ENCODE measurements at regions not wholly inside any gene's neighbourhood (a gene's known extent, or its start where the extent isn't known, plus 50 kb on each side); places are given as distances from the start of the nearest gene placed in this dataset.
"Not testable (repeated sequence)": the region's sequence is repeated elsewhere in the genome, so short reads cannot be mapped to it uniquely, and the experiment has no call there.

GRCh38 chr4:189525304-189525703 lies 415.4 kb upstream of the FRG1 start:
- peaks cover 10% of the 10 kb centered on the region for H3K9me3 ChIP-seq (ENCODE audit: control insufficient read depth, low read length)
- H3K27ac ChIP-seq (ENCODE audit: low read depth, low read length, severe bottlenecking), result no peak overlapping the region
- H3K4me1 ChIP-seq (ENCODE audit: control insufficient read depth, insufficient read depth, low read length, poor library complexity, severe bottlenecking), result no peaks in the 10 kb centered on the region
- 66 to 81% methylated on average over 3 to 4 of the region's 4 CpGs for WGBS, 2 experiments (ENCODE audit: insufficient coverage in 2 of 2)
- no peaks in the 10 kb centered on the region for H3K36me3 ChIP-seq (ENCODE audit: control insufficient read depth, insufficient read depth, low read length)
- no peak overlapping the region for H3K4me3 ChIP-seq (ENCODE audit: extremely low read depth, insufficient read depth, low read length, poor library complexity, severe bottlenecking)

DNA sequence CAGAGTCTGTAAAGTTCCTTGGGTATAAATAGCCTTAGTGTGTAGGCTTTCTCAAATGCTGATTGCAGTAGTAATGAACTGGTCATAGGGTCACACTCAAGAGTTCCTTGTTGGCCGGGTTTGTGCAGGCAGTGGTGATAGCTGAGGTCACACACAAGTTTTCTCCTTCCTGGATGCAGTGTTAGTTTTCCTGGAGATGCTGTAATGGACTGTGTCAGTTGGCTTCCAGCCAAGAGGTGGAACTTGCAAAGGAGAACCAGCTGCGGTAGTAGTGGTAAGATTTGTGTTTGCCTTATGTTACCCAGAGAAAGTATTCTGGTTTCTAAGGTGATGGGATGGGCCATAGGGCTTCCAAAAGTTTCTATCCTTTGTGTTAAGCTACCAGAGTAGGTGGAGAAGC lies 409.8 kb upstream of the FRG1 start:
- WGBS, 2 experiments (ENCODE audit: insufficient coverage in 2 of 2), result 89 to 91% methylated on average over 2 of the region's 2 CpGs
- H3K9me3 ChIP-seq (ENCODE audit: control insufficient read depth, low read length), result peaks cover 13% of the 10 kb centered on the region
- H3K27ac ChIP-seq (ENCODE audit: low read depth, low read length, severe bottlenecking), result no peak overlapping the region
- H3K4me3 ChIP-seq (ENCODE audit: extremely low read depth, insufficient read depth, low read length, poor library complexity, severe bottlenecking), result no peak overlapping the region
- H3K4me1 ChIP-seq (ENCODE audit: control insufficient read depth, insufficient read depth, low read length, poor library complexity, severe bottlenecking), result no peaks in the 10 kb centered on the region
- H3K36me3 ChIP-seq (ENCODE audit: control insufficient read depth, insufficient read depth, low read length), result no peaks in the 10 kb centered on the region

DNA sequence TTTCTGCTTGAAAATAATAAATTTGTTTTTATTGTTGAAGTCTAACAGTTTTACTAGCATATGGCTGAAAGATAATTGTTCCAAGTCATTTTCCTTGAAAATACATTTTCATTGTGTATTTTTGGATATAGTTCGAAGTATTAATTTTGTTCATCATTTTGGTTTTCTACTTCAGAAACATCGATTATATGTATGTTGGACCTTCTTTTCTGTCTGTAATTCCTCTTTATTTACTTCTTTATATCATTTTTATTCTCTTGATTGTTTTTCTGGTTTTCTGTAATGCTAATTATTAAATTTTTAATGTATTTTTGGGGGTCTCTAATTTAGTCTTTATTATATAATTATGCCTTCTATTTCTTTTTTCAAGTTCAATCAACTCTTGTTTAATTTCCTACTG lies 407.1 kb upstream of the FRG1 start:
- H3K4me3 ChIP-seq (ENCODE audit: extremely low read depth, insufficient read depth, low read length, poor library complexity, severe bottlenecking), result no peak overlapping the region
- no CpG with 5 or more reads among the region's 2 CpGs for WGBS, 2 experiments (ENCODE audit: insufficient coverage in 2 of 2)
- peaks cover 13% of the 10 kb centered on the region for H3K9me3 ChIP-seq (ENCODE audit: control insufficient read depth, low read length)
- no peak overlapping the region for H3K27ac ChIP-seq (ENCODE audit: low read depth, low read length, severe bottlenecking)
- H3K36me3 ChIP-seq (ENCODE audit: control insufficient read depth, insufficient read depth, low read length), result no peaks in the 10 kb centered on the region
- H3K4me1 ChIP-seq (ENCODE audit: control insufficient read depth, insufficient read depth, low read length, poor library complexity, severe bottlenecking), result no peaks in the 10 kb centered on the region

DNA sequence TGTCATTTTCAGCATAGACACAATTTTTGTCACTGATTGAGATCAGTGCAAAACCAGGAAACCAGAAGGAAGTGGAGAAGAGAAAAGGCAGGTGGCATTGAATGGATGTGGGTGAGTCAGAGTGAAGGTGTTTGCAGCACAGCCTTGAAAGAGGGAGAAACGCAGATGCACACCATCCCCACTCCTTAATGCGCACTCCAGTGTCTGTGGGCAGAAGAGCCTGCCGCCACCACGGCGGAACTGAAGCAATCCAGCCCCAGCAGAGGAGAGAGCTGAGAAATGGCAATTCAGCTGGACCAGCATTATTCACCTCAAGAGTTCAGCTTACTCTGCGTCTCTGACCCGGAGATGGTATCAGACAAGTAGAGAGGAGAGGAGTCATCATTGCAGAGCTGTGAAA lies 393.1 kb upstream of the FRG1 start:
- no peaks in the 10 kb centered on the region for H3K9me3 ChIP-seq (ENCODE audit: control insufficient read depth, low read length)
- H3K4me1 ChIP-seq (ENCODE audit: control insufficient read depth, insufficient read depth, low read length, poor library complexity, severe bottlenecking), result no peaks in the 10 kb centered on the region
- no peak overlapping the region for H3K4me3 ChIP-seq (ENCODE audit: extremely low read depth, insufficient read depth, low read length, poor library complexity, severe bottlenecking)
- no peak overlapping the region for H3K27ac ChIP-seq (ENCODE audit: low read depth, low read length, severe bottlenecking)
- no peaks in the 10 kb centered on the region for H3K36me3 ChIP-seq (ENCODE audit: control insufficient read depth, insufficient read depth, low read length)
- WGBS, 2 experiments (ENCODE audit: insufficient coverage in 2 of 2), result no CpG with 5 or more reads among the region's 7 CpGs

GRCh38 chr4:189548484-189549125 lies 392.1 kb upstream of the FRG1 start:
- H3K4me3 ChIP-seq (ENCODE audit: extremely low read depth, insufficient read depth, low read length, poor library complexity, severe bottlenecking), result no peak overlapping the region
- WGBS, 2 experiments (ENCODE audit: insufficient coverage in 2 of 2), result 93 to 96% methylated on average over 4 of the region's 6 CpGs
- H3K27ac ChIP-seq (ENCODE audit: low read depth, low read length, severe bottlenecking), result no peak overlapping the region
- H3K4me1 ChIP-seq (ENCODE audit: control insufficient read depth, insufficient read depth, low read length, poor library complexity, severe bottlenecking), result no peaks in the 10 kb centered on the region
- no peaks in the 10 kb centered on the region for H3K9me3 ChIP-seq (ENCODE audit: control insufficient read depth, low read length)
- H3K36me3 ChIP-seq (ENCODE audit: control insufficient read depth, insufficient read depth, low read length), result no peaks in the 10 kb centered on the region

DNA sequence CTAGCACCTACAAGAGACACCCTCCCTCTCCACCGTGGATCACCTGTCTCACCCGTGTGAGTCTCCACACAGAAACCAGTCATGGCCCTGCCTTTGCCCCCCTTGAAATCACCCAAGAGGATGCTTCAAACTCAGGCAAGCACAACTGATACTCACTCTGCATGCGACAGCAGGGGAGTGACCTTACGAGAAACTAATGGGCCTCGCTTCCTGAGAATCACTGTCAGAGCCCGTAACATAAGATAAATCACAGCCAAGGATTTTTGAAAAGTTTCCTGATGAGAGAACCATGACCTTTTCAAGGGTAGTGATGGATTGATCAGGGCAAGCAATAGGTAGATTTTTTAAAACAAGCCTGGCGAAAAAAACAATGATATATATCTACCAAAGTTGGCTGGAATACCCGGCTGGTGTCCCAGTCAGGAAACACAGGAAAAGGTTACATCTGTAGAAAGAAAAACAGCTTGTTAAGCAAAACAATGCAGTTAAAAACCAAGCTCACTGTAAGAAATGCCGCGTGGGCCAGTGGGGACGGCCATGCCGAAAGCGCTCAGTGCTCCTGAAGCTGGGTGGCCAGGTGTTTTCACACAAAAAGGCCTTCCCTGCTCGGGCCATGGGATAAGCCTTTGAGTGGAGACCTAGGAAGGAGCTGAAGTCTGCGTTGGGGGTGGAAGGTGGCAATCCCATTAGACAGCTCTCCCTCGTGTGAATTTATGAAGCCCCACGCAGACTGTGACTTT lies 388.6 kb upstream of the FRG1 start:
- WGBS, 2 experiments (ENCODE audit: insufficient coverage in 2 of 2), result 88 to 95% methylated on average over 10 of the region's 17 CpGs
- H3K27ac ChIP-seq (ENCODE audit: low read depth, low read length, severe bottlenecking); H3K36me3 ChIP-seq (ENCODE audit: control insufficient read depth, insufficient read depth, low read length); H3K9me3 ChIP-seq (ENCODE audit: control insufficient read depth, low read length); H3K4me1 ChIP-seq (ENCODE audit: control insufficient read depth, insufficient read depth, low read length, poor library complexity, severe bottlenecking); H3K4me3 ChIP-seq (ENCODE audit: extremely low read depth, insufficient read depth, low read length, poor library complexity, severe bottlenecking): not testable (repeated sequence)

- WGBS, 2 experiments (ENCODE audit: insufficient coverage in 2 of 2), result 83 to 88% methylated on average over 3 of the region's 8 CpGs
- H3K4me3 ChIP-seq (ENCODE audit: extremely low read depth, insufficient read depth, low read length, poor library complexity, severe bottlenecking), result not testable (repeated sequence)
Measured at GRCh38 chr4:189560605-189561004, 380.1 kb upstream of the FRG1 start.

DNA sequence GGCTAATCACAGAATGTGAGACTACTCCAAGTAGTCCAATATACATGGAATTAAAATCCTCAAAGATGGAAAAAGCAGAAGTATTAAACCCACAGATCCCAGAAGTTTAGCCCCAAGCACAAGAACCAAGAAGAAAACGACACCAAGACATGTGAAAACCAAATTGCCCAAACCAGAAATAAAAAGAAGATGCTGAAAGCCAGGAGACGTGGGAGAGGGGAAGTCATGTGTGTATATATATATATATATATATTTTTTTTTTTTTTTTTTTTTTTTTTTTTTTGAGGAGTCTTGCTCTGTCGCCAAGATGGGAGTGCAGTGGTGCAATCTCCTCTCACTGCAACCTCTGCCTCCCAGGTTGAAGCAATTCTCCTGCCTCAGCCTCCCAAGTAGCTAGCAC lies 376.9 kb upstream of the FRG1 start:
- H3K27ac ChIP-seq (ENCODE audit: low read depth, low read length, severe bottlenecking); H3K4me3 ChIP-seq (ENCODE audit: extremely low read depth, insufficient read depth, low read length, poor library complexity, severe bottlenecking); H3K36me3 ChIP-seq (ENCODE audit: control insufficient read depth, insufficient read depth, low read length); H3K9me3 ChIP-seq (ENCODE audit: control insufficient read depth, low read length); H3K4me1 ChIP-seq (ENCODE audit: control insufficient read depth, insufficient read depth, low read length, poor library complexity, severe bottlenecking): not testable (repeated sequence)
- no CpG with 5 or more reads among the region's 3 CpGs for WGBS, 2 experiments (ENCODE audit: insufficient coverage in 2 of 2)

More at GRCh38 chr4:189560605-189561004, 380.1 kb upstream of the FRG1 start:
- H3K27ac ChIP-seq (ENCODE audit: low read depth, low read length, severe bottlenecking); H3K9me3 ChIP-seq (ENCODE audit: control insufficient read depth, low read length); H3K36me3 ChIP-seq (ENCODE audit: control insufficient read depth, insufficient read depth, low read length); H3K4me1 ChIP-seq (ENCODE audit: control insufficient read depth, insufficient read depth, low read length, poor library complexity, severe bottlenecking): not testable (repeated sequence)

DNA sequence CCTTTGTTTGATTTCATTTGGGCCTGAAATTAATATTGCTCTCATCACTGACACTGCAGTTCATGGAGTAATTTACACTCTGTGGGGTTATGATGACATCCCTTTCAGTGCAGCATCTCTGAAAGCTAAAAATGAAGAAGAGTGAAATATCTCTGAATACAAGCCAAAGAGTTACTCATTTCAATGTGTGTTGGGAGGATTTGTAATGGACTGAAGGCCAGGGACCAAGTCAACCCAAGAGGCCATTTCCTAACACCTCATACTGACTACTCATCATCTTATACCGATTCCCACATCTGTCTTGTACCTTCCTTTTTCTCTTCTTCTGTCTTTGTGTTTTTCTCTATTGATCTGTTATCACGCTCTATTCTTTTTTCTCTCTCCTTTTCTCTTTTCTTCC lies 374.4 kb upstream of the FRG1 start:
- not testable (repeated sequence) for H3K4me1 ChIP-seq (ENCODE audit: control insufficient read depth, insufficient read depth, low read length, poor library complexity, severe bottlenecking); H3K9me3 ChIP-seq (ENCODE audit: control insufficient read depth, low read length); H3K27ac ChIP-seq (ENCODE audit: low read depth, low read length, severe bottlenecking); H3K36me3 ChIP-seq (ENCODE audit: control insufficient read depth, insufficient read depth, low read length); H3K4me3 ChIP-seq (ENCODE audit: extremely low read depth, insufficient read depth, low read length, poor library complexity, severe bottlenecking)
- 79 to 100% methylated on average over 1 to 2 of the region's 2 CpGs for WGBS, 2 experiments (ENCODE audit: insufficient coverage in 2 of 2)

GRCh38 chr4:189566900-189567299 lies 373.8 kb upstream of the FRG1 start:
- H3K9me3 ChIP-seq (ENCODE audit: control insufficient read depth, low read length); H3K27ac ChIP-seq (ENCODE audit: low read depth, low read length, severe bottlenecking); H3K36me3 ChIP-seq (ENCODE audit: control insufficient read depth, insufficient read depth, low read length); H3K4me1 ChIP-seq (ENCODE audit: control insufficient read depth, insufficient read depth, low read length, poor library complexity, severe bottlenecking); H3K4me3 ChIP-seq (ENCODE audit: extremely low read depth, insufficient read depth, low read length, poor library complexity, severe bottlenecking): not testable (repeated sequence)
- 82% methylated on average over 2 of the region's 3 CpGs; no CpG with 5 or more reads in 1 of the 2 experiments for WGBS, 2 experiments (ENCODE audit: insufficient coverage in 2 of 2)

- not testable (repeated sequence) for H3K9me3 ChIP-seq (ENCODE audit: control insufficient read depth, low read length)
- 100% methylated on average over 1 of the region's 3 CpGs for WGBS, 2 experiments (ENCODE audit: insufficient coverage in 2 of 2)
Measured at GRCh38 chr4:189579645-189580044, 361.0 kb upstream of the FRG1 start.

More at GRCh38 chr4:189579645-189580044, 361.0 kb upstream of the FRG1 start:
- not testable (repeated sequence) for H3K27ac ChIP-seq (ENCODE audit: low read depth, low read length, severe bottlenecking); H3K36me3 ChIP-seq (ENCODE audit: control insufficient read depth, insufficient read depth, low read length); H3K4me1 ChIP-seq (ENCODE audit: control insufficient read depth, insufficient read depth, low read length, poor library complexity, severe bottlenecking); H3K4me3 ChIP-seq (ENCODE audit: extremely low read depth, insufficient read depth, low read length, poor library complexity, severe bottlenecking)
